GM13976 (cell line): ENCODE measurements at regions not wholly inside any gene's neighbourhood (a gene's known extent, or its start where the extent isn't known, plus 50 kb on each side); places are given as distances from the start of the nearest gene placed in this dataset.

Experiments used
- DNase-seq: peaks from one replicate; pipeline ENCODE4 v3.0.0; 2012; ENCODE audit warnings: low spot score
- in situ Hi-C: fragments of 300-500 bp; cut with MboI; formaldehyde crosslinking; loops from one replicate; pipeline ENCODE4 v1.12.0; 2022; ENCODE audit warnings: low sequenced_read_pairs, mixed read lengths, inconsistent platforms; ENCODE audit not compliant: unreplicated experiment
- TF ChIP-seq, protein P1 (sequence below): IDR thresholded peaks from 2 replicates; pipeline ENCODE4 v1.5.1; 2012; ENCODE audit warnings: borderline replicate concordance, mild to moderate bottlenecking; ENCODE audit not compliant: insufficient read depth; ENCODE audit errors: extremely low read depth, missing control alignments, control extremely low read depth

DNA sequence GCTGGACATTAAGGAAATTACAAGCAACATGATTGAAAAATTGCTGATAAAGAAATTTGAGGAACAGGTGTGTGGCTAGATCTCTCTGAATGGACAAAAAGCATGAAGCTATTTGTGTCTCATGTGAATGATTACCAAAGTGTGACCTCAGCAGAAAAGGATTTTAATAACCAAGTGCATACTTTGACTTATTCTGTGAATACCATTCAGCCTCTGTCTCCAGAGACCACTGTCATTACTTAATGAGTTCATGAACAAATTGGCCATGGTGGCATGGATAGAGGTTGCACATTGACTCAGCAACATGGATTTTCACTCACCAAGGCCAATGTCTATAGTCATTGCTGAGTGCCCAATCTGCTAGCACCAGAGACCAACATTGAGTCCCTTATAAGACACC is 874.6 kb upstream of the POT1 start:
- in situ Hi-C loops = no loop called here
- DNase-seq = no peak

DNA sequence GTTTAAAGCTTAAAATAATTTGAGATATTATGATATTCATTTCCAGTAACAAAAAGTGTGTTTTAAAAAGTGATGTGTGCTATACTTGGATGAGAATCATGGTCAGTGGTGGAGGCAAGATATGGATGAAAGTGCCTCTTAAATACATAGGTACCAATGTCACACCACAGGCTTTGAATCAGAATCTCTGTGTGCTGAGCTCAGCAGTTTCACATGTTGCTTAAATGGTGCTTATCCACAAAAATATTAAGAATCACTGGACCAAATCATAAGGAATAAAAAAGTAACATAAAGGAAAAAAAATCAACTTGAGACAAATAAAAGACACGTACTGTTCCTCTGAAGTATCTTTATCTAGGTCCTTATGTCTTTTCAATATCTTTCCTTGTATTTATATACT is 850.5 kb upstream of the POT1 start:
- no peak for DNase-seq
- in situ Hi-C loops = no loop called here
- TF ChIP-seq, protein P1, sequence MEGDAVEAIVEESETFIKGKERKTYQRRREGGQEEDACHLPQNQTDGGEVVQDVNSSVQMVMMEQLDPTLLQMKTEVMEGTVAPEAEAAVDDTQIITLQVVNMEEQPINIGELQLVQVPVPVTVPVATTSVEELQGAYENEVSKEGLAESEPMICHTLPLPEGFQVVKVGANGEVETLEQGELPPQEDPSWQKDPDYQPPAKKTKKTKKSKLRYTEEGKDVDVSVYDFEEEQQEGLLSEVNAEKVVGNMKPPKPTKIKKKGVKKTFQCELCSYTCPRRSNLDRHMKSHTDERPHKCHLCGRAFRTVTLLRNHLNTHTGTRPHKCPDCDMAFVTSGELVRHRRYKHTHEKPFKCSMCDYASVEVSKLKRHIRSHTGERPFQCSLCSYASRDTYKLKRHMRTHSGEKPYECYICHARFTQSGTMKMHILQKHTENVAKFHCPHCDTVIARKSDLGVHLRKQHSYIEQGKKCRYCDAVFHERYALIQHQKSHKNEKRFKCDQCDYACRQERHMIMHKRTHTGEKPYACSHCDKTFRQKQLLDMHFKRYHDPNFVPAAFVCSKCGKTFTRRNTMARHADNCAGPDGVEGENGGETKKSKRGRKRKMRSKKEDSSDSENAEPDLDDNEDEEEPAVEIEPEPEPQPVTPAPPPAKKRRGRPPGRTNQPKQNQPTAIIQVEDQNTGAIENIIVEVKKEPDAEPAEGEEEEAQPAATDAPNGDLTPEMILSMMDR = no peak

More for the DNA sequence above, 874.6 kb upstream of the POT1 start:
- TF ChIP-seq, protein P1 = no peak

DNA sequence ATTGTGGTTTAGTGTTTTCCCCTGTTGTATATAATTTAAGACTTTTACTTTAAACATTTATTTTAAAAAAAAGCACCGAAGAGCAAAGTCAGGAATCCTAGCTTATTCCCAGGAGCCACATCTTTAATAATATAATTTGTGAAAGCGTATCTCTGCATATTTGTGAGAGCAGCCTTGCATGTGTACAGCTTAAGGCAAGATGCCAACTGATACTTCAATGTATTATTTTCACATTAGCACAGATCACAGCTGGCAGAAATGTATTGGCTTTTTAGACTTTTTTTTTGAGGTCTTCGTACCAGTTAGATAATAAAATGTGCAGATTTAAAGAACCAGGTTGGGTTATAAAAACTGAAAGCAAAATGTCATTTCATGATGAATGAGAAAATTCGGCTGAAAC is 845.7 kb upstream of the POT1 start:
- in situ Hi-C loops = no loop called here
- TF ChIP-seq, protein P1 = no peak
- no peak for DNase-seq

DNA sequence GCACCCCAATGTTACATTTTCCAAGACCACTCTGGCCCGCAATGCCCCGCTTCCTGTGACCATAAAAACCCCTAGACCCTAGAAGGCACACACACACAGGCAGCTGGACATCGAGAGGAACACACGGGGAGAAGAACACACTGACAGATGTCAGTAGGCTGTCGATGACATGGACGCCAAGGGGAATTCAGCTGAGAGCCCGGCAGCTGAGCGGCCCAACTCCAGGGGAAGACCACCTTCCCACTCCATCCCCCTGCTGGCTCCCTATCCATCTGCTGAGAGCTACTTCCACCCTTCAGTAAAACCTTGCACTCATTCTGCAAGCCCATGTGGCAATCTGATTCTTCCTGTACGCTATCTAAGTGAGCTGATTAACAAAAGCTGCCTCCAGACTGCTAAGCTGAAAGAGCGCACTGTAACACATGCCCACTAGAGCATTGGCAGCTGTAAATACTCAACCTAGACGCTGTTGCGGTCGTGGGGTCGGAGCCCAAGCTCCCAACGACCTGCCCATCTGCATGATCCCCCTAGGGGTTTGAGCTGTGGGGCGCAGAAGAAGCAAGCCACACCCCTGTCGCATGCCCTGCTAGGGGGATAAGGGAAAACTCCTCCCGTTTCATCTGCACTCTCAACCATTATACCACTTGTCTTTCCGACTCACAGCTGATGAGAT is 843.6 kb upstream of the POT1 start:
- in situ Hi-C loops = no loop called here
- no peak for DNase-seq
- TF ChIP-seq, protein P1 = no peak

DNA sequence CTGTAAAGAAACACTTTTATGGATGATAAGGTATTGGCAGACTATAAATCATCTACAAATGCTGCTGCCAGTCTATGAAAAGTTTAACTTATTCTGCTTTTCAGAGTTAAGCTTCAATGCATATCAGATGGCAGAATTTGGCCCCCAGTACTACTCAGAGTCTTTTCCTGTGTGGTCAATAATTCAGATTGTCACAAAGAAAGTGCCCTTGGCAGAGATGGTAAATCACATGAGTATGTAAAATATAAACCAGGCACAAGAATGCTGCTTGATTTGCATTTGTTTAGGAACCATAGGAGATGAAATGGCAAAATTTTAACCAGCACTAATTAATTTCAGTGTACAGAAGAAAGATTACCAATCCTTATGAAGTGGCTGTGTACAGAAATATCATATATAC is 818.3 kb upstream of the POT1 start:
- TF ChIP-seq, protein P1 = no peak
- DNase-seq = no peak
- in situ Hi-C loops = no loop called here

DNA sequence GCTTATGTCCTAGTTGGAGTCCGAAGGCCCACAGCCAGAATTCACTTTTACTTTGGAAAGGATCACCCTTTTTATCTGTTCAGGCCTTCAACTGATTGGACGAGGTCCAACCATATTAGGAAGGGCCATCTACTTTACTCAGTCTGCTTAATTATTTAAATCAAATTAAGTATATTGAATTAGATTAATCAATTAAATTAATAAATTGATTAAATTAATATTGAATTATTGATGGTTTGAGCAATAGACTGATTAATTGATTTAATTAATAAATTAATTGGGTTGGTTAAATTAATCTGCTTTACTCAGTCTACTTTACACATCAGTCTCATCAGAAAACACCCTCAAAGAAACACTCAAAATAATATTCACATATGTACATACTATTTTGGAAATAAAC is 816.9 kb upstream of the POT1 start:
- in situ Hi-C loops = no loop called here
- TF ChIP-seq, protein P1 = no peak
- DNase-seq = no peak
